ENCODE measurements at regions not wholly inside any gene's neighbourhood (a gene's known extent, or its start where the extent isn't known, plus 50 kb on each side); places are given as distances from the start of the nearest gene placed in this dataset.
"Not testable (repeated sequence)": the region's sequence is repeated elsewhere in the genome, so short reads cannot be mapped to it uniquely, and the experiment has no call there.

- no peak for TF ChIP-seq CTCF (IDR thresholded peaks at IDR 0.05)
- intact Hi-C loops (cut with DNase I): no loop called here
- Histone ChIP-seq H3K4me1 (no peaks in the 10 kb centered on the region), H3K27me3 (ENCODE audit: low read depth) (peaks cover 12% of the 10 kb centered on the region), H3K36me3 (no peaks in the 10 kb centered on the region), H3K27ac (no peak overlapping the region), H3K4me3 (no peak overlapping the region), H3K9me3 (no peaks in the 10 kb centered on the region)
- DNase-seq: no peak
- ATAC-seq: no peak
Observed at GRCh38 chr13:112158961-112159360, 92.0 kb downstream of the SOX1 start.

- Histone ChIP-seq H3K9me3 (no peaks in the 10 kb centered on the region), H3K27ac (no peak overlapping the region), H3K36me3 (no peaks in the 10 kb centered on the region), H3K4me3 (no peak overlapping the region), H3K27me3 (ENCODE audit: low read depth) (peaks cover 12% of the 10 kb centered on the region), H3K4me1 (no peaks in the 10 kb centered on the region)
- DNase-seq: no peak
- intact Hi-C loops (cut with DNase I): no loop called here
- no peak for TF ChIP-seq CTCF (IDR thresholded peaks at IDR 0.05)
- ATAC-seq: no peak
Observed at GRCh38 chr13:112159575-112160547, 92.9 kb downstream of the SOX1 start.

- Histone ChIP-seq H3K36me3 (no peaks in the 10 kb centered on the region), H3K4me1 (no peaks in the 10 kb centered on the region), H3K4me3 (no peak overlapping the region), H3K27me3 (ENCODE audit: low read depth) (peaks cover 12% of the 10 kb centered on the region), H3K27ac (no peak overlapping the region), H3K9me3 (no peaks in the 10 kb centered on the region)
- no peak for DNase-seq
- no peak for TF ChIP-seq CTCF (IDR thresholded peaks at IDR 0.05)
- intact Hi-C loops (cut with DNase I): no loop called here
- ATAC-seq: no peak
Observed at GRCh38 chr13:112160558-112160957, 93.6 kb downstream of the SOX1 start.

GRCh38 chr13:112161521-112162301 is 94.8 kb downstream of the SOX1 start:
- no peak for TF ChIP-seq CTCF (IDR thresholded peaks at IDR 0.05)
- DNase-seq (no peak), ATAC-seq (no peak)
- H3K4me1 ChIP-seq: no peaks in the 10 kb centered on the region
- peaks cover 12% of the 10 kb centered on the region for H3K27me3 ChIP-seq (ENCODE audit: low read depth)
- H3K9me3 ChIP-seq: no peaks in the 10 kb centered on the region
- no peak overlapping the region for H3K4me3 ChIP-seq
- no peak overlapping the region for H3K27ac ChIP-seq
- no peaks in the 10 kb centered on the region for H3K36me3 ChIP-seq
- intact Hi-C loops (cut with DNase I): no loop called here

GRCh38 chr13:112163691-112164660 is 97.0 kb downstream of the SOX1 start:
- H3K4me1 ChIP-seq; intact Hi-C loops (cut with DNase I); H3K36me3 ChIP-seq; H3K9me3 ChIP-seq; H3K27me3 ChIP-seq (ENCODE audit: low read depth); DNase-seq; ATAC-seq; H3K4me3 ChIP-seq; H3K27ac ChIP-seq: not testable (repeated sequence)
